Prostate gland (tissue), 2 donors: ENCODE measurements at regions not wholly inside any gene's neighbourhood (a gene's known extent, or its start where the extent isn't known, plus 50 kb on each side); places are given as distances from the start of the nearest gene placed in this dataset.

Experiments used
- DNase-seq: peaks from one replicate; pipeline ENCODE4 v3.0.0-alpha.2; 2019; ENCODE audit warnings: low spot score
- H3K27ac ChIP-seq, 2 donors: fragments of 200-600 bp; sonication (generic); 2 replicates each; pipeline ENCODE4 v1.5.1; 2017 to 2019
- H3K27me3 ChIP-seq: fragments of 200-600 bp; sonication (generic); replicated peaks from 2 replicates; pipeline ENCODE4 v1.5.1; 2019; ENCODE audit not compliant: insufficient read depth
- H3K36me3 ChIP-seq, 2 donors: fragments of 200-600 bp; sonication (generic); 1 replicate in 1 of 2; 2 replicates in 1 of 2; pipeline versions ENCODE4 v1.5.1 to v1.8.1; 2017 to 2019
- H3K4me1 ChIP-seq: fragments of 200-600 bp; sonication (generic); replicated peaks from 2 replicates; pipeline ENCODE4 v1.5.1; 2019
- H3K4me3 ChIP-seq, 2 donors: fragments of 200-600 bp; sonication (generic); 2 replicates each; pipeline ENCODE4 v1.5.1; 2017 to 2019
- H3K9me3 ChIP-seq: fragments of 200-600 bp; sonication (generic); 2 replicates; pipeline ENCODE4 v1.5.1; 2017
- CTCF ChIP-seq, 4 experiments: fragments of 200-600 bp in 2 of 4; fragments of 450-650 bp in 2 of 4; sonication (generic) in 2 of 4; IDR thresholded peaks; 1 replicate in 3 of 4; 2 replicates in 1 of 4; pipeline ENCODE4 v1.5.1; 2016 to 2019; ENCODE audit warnings: antibody characterized with exemption in 4 of 4, mild to moderate bottlenecking in 2 of 4, moderate library complexity in 2 of 4
- POLR2A ChIP-seq: fragments of 450-650 bp; IDR thresholded peaks from one replicate; pipeline ENCODE4 v1.6.1; 2016; ENCODE audit warnings: antibody characterized with exemption, mild to moderate bottlenecking
- POLR2AphosphoS5 ChIP-seq: sonication (generic); formaldehyde crosslinking; IDR thresholded peaks from one replicate; pipeline ENCODE4 v1.6.1; 2017; ENCODE audit warnings: antibody characterized with exemption
- WGBS: methylation state at CpG from one replicate; pipeline ENCODE4 v1.1.5; 2018; 5-methylcytosine and 5-hydroxymethylcytosine counted together
- intact Hi-C: fragments of 100-400 bp; cut with DNase I; formaldehyde crosslinking; loops from one replicate; pipeline ENCODE4 v1.14.2; 2022

GRCh38 chr20:6482486-6482885, 285.0 kb upstream of the BMP2 start:
- Histone ChIP-seq H3K4me1 (no peaks in the 10 kb centered on the region), H3K4me3 (no peak overlapping the region), H3K36me3 (no peaks in the 10 kb centered on the region), H3K27ac (no peak overlapping the region), H3K9me3 (no peaks in the 10 kb centered on the region), H3K27me3 (no peaks in the 10 kb centered on the region)
- intact Hi-C loops = no loop called here
- TF ChIP-seq POLR2AphosphoS5 = no peak
- TF ChIP-seq POLR2A = no peak
- no peak for TF ChIP-seq CTCF (IDR thresholded peaks at IDR 0.05)
- DNase-seq = no peak

- Histone ChIP-seq H3K9me3 (no peaks in the 10 kb centered on the region), H3K27me3 (no peaks in the 10 kb centered on the region), H3K27ac (no peak overlapping the region), H3K36me3 (no peaks in the 10 kb centered on the region), H3K4me3 (no peak overlapping the region), H3K4me1 (no peaks in the 10 kb centered on the region)
- TF ChIP-seq POLR2A (no peak), POLR2AphosphoS5 (no peak), CTCF (IDR thresholded peaks at IDR 0.05) (no peak)
- intact Hi-C loops = no loop called here
- 22% methylated on average over 7 of the region's 7 CpGs for WGBS
- no peak for DNase-seq
Observed at GRCh38 chr20:6480328-6481200, 286.9 kb upstream of the BMP2 start.

GRCh38 chr20:6473197-6473596, 294.3 kb upstream of the BMP2 start:
- Histone ChIP-seq H3K4me3 (no peak overlapping the region), H3K27ac (no peak overlapping the region), H3K36me3 (no peaks in the 10 kb centered on the region), H3K4me1 (no peaks in the 10 kb centered on the region), H3K9me3 (no peaks in the 10 kb centered on the region), H3K27me3 (no peaks in the 10 kb centered on the region)
- DNase-seq = no peak
- intact Hi-C loops = no loop called here
- TF ChIP-seq CTCF (IDR thresholded peaks at IDR 0.05) (no peak), POLR2AphosphoS5 (no peak), POLR2A (no peak)

- Histone ChIP-seq H3K9me3 (no peaks in the 10 kb centered on the region), H3K27me3 (no peaks in the 10 kb centered on the region), H3K36me3 (no peaks in the 10 kb centered on the region), H3K27ac (no peak overlapping the region), H3K4me1 (no peaks in the 10 kb centered on the region), H3K4me3 (no peak overlapping the region)
- intact Hi-C loops = no loop called here
- 90% methylated on average over 1 of the region's 1 CpG for WGBS
- TF ChIP-seq POLR2A (no peak), CTCF (IDR thresholded peaks at IDR 0.05) (no peak), POLR2AphosphoS5 (no peak)
- DNase-seq = no peak
Observed at GRCh38 chr20:6471871-6472270, 295.6 kb upstream of the BMP2 start.

- no peak for DNase-seq
- 95% methylated on average over 5 of the region's 5 CpGs for WGBS
- no peaks in the 10 kb centered on the region for H3K4me1 ChIP-seq
- no peak overlapping the region for H3K27ac ChIP-seq
- no peaks in the 10 kb centered on the region for H3K9me3 ChIP-seq
- no peaks in the 10 kb centered on the region for H3K36me3 ChIP-seq
- H3K4me3 ChIP-seq = no peak overlapping the region
- TF ChIP-seq POLR2AphosphoS5 (no peak), CTCF (IDR thresholded peaks at IDR 0.05) (no peak), POLR2A (no peak)
- intact Hi-C loops = no loop called here
- no peaks in the 10 kb centered on the region for H3K27me3 ChIP-seq
Observed at GRCh38 chr20:6471110-6471647, 296.3 kb upstream of the BMP2 start.
